NCI-H345 treated with DMSO at 0.1 percent for 48 hours (cell line): ENCODE measurements at regions not wholly inside any gene's neighbourhood (a gene's known extent, or its start where the extent isn't known, plus 50 kb on each side); places are given as distances from the start of the nearest gene placed in this dataset.

ENCODE experiments used
- DNase-seq: peaks from one replicate; lab custom pipeline; 2025; ENCODE audit not compliant: unreplicated experiment; lab: John Stamatoyannopoulos, UW

DNA sequence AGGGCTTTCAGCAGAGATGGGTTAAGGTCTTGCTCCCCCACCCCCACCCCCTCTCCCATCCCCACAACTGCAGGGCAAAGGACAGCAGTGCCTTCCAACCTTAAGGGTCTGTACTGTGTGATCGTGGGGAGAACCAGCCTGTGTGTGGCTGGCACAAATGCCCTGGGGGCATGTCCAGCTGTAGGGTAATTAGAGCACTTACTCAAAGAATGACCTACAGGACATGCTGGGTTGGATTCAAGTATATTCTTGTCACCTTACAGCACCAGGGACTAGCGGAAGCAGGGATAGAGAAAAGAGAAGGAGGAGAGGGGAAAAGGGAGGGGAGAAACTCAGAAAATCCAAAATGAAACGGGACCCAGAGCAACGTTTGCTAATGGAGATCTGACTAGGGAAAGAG is 191.3 kb upstream of the GATB start:
- DNase-seq, result no peak

DNA sequence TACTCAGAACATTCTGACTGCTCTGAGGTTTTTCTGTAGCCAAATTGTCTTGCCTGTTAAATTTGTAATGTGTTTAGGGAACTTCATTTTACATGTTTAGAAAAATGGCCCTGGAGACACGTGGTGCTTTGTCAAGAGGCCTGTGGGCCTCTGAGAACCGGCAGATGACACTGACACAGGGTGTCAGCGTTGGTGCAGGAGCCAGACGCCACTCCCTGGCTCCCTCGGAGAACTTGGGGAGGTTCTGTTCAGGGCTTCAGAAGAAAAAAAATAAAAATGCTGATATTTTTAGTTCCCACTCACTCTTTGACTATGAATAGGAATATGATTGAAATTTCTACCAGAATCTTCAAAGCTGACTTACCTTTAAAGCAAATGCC is 190.9 kb upstream of the GATB start:
- DNase-seq, result no peak

GRCh38 chr4:151950993-151951670 is 190.3 kb upstream of the GATB start:
- DNase-seq, result no peak

DNA sequence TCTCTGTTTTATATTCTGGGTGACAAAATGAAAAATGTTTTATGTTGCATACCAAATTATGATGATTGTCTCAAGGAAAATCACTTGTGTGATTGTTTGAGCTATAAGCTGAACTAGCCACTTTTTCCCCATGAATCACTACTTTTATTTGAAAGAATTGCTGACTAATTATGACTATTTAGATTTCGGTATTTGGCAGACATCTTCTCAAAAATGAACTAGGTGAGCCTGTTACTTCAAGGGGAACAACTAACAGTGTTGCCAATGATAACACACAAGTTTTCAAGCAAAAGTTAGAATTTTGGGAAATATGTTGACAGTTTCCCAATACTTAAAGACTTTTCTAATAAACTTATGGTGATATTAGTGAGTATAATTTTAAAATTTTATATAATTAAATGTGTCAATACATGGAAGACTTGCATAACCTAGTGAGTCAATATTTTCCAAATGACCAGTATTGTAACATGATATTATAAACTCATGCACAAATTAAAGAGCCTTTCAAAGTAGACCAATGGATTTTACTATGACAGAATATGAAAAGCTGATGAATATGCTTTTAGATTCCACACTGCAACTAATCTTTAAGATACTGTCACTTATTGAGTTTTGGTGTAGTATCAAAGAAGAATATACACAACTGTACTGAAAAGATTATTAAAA is 187.7 kb upstream of the GATB start:
- no peak for DNase-seq

DNA sequence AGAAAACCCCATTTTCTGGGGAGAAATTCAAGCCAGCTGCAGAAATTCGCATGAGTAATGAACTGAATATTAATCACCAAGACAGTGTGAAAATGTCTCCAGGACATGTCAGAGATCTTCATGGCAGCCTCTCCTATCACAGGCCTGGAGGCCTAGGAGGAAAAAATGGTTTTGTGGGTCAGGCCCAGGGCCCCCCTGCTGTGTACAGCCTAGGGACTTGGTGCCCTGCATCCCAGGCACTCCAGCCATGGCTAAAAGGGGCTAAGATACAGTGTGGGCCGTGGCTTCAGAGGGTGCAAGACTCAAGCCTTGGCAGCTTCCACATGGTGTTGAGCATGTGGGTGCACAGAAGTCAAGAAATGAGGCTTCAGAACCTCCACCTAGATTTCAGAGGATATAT is 185.9 kb upstream of the GATB start:
- no peak for DNase-seq

GRCh38 chr4:151942971-151943370 is 182.2 kb upstream of the GATB start:
- no peak for DNase-seq

DNA sequence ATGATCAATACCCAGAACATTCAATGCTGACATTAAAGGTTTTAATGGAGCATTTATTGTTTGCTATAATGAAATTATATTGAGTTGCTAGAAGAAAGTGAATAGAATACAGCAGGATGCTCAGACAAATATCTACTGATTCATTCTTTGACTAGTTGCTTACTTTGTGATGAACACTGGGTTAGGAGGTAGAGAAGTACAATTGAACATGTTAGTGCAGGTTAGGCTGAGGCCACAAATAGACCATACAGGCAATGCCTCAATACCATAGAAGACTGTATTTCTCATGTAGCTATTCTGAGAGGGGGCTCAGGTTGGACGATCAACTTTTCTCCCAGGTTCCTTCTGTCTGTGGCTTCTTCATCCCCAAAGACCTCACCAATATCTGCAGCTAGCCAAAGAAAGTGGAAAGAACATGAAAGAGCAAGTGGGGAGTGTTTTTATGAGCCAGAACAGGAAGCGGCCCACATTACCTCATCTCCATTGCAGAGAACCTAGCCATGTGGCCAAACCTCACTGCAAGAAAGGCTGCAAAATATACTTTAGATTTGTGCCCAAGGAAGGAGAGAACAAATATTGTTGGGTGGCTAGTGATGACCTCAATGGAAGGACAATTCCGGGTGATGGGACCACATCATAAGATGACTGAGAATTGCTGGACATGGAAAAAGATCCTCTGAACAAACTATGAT is 180.3 kb upstream of the GATB start:
- no peak for DNase-seq

GRCh38 chr4:151940291-151940690 is 179.5 kb upstream of the GATB start:
- DNase-seq, result no peak

DNA sequence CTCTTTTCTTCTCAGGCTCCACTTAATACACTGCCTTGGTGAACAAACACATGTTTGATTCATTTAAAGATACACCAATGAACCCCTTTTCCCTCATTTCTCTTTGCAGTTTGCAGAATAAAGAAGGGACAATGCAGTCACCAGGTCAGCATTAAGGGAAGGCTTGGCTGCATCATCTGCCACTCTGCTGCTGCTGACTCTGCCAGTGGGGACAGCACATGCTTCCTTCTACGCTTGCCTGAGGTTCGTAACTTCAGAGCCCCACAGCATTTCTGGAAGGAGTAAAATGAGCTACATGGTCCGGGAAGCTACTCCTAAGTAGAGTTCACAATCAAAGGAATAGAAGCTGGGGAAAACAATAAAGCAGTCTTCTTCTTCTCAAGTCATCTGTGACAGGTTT is 178.9 kb upstream of the GATB start:
- no peak for DNase-seq

GRCh38 chr4:151935411-151935810 is 174.6 kb upstream of the GATB start:
- no peak for DNase-seq

DNA sequence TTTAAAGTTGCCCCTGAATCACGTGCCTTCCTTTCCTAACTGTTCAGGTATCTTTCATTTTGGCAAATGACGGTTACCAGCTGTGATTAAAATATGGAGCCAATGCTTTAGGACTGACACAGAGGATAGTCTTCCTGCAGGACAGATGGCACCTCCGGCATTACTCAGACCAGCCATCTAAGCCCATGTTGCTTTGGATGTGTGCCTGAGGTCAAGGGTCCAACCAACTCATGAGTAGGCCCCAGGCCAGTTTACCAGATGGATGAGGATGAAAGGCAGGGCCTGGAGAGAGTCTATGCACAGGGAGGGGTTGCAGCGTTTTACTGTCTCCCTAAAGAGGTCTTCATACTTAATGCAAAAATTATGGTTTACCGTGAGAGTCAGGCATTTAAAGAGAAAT is 174.0 kb upstream of the GATB start:
- no peak for DNase-seq

- DNase-seq, result no peak
These were observed 172.5 kb upstream of the GATB start for GRCh38 chr4:151933122-151933827.

DNA sequence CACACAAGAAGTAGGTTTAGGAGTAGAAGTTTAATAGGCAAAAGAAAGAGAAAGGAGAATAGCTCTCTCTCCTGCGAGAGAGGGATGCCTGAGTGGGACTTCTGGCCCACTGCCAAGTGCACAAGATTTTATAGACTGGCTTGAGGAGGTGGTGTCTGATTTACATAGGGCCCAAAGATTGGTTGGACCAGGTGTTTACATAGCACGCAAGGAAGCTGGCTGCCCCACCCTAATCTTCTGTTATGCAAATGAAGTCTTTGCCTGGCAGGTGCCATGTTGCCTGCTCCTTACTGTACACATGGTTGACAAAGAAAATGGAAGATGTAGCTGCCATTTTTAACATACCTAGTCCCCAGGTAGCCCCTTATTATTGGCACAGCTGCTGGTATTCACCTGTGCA is 170.8 kb upstream of the GATB start:
- DNase-seq, result no peak

- DNase-seq, result no peak
These were observed 169.6 kb upstream of the GATB start for GRCh38 chr4:151930372-151930771.

GRCh38 chr4:151928112-151928511 is 167.3 kb upstream of the GATB start:
- no peak for DNase-seq

DNA sequence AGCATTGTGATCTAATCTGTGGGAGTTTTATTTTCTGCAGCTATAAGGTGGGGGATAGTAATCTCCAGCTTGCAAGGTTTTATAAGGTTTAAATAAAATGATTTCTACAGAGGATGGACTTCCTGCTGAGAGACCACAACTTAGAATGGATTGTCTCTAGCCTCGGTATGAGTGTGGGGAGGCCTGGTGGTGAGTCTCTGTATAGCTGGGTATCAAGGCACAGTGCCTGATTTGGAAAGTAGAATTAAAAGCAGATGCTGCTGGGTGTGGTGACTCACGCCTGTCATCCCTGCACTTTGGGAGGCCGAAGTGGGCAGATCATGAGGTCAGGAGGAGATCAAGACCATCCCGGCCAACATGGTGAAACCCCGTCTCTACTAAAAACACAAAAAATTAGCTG is 162.0 kb upstream of the GATB start:
- no peak for DNase-seq

DNA sequence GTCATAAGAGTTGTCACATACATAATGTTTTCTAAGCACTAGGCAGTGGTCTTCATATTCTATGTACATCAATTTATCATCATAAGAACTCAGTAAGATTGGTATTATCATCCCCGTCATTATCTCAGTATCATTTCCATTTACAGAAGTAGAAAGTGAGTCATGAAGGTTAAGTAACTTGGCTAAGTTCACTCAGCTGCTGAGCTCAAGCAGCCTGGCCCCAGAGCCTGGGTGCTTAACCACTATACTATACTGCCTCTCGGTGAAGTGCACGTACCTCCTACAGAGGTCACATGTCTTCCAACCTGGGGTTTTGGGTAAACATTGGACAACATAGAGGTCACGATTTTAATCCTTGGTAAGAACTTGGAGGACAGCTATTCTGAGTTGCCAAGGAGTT is 161.5 kb upstream of the GATB start:
- DNase-seq, result no peak

- no peak for DNase-seq
These were observed 161.0 kb upstream of the GATB start for GRCh38 chr4:151921811-151922210.

- no peak for DNase-seq
These were observed 160.6 kb upstream of the GATB start for GRCh38 chr4:151921386-151921785.

- DNase-seq, result no peak
These were observed 156.4 kb upstream of the GATB start for GRCh38 chr4:151917145-151917734.

DNA sequence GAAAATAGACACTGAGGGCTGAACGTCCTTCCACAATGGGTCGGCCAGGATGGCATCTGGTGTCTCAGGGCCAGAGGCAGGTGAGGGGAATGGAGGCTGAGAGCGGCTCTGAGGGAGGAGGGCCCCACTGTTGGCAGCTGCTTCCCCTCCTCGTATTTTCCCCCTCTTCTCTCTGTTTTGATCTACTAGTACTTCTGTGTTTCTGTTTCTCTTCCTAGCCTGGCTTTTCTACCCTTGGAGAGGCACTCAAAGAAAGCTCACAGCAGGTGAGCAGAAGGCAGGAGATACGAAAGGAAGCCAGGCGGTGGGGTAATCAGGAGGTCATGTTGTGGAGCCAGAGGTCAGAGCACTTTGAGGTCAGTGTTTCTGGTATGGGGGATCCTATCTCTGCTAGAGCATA is 151.8 kb upstream of the GATB start:
- no peak for DNase-seq

GRCh38 chr4:151911970-151912369 is 151.2 kb upstream of the GATB start:
- no peak for DNase-seq
